ENCODE measurements at regions not wholly inside any gene's neighbourhood (a gene's known extent, or its start where the extent isn't known, plus 50 kb on each side); places are given as distances from the start of the nearest gene placed in this dataset.
"Not testable (repeated sequence)": the region's sequence is repeated elsewhere in the genome, so short reads cannot be mapped to it uniquely, and the experiment has no call there.

- no peaks in the 10 kb centered on the region for H3K79me2 ChIP-seq (replicated peaks; ENCODE audit: insufficient read depth, low read length)
Measured at GRCh38 chr3:74377669-74378068, 236.8 kb downstream of the CNTN3 start.

GRCh38 chr3:74376323-74376722 is 238.1 kb downstream of the CNTN3 start:
- H2AFZ ChIP-seq (ENCODE audit: low read depth, low read length); H3K9me3 ChIP-seq (ENCODE audit: low read length); H3K27me3 ChIP-seq (ENCODE audit: insufficient read depth, low read depth, low read length); H3K4me3 ChIP-seq (ENCODE audit: low read length); H3K36me3 ChIP-seq (ENCODE audit: insufficient read depth, low read length); H4K20me1 ChIP-seq (ENCODE audit: insufficient read depth); H3F3A ChIP-seq (ENCODE audit: insufficient read depth, low read length, poor library complexity, severe bottlenecking); H3K4me2 ChIP-seq (ENCODE audit: low read length); H3K9ac ChIP-seq (ENCODE audit: low read length); H3K9me2 ChIP-seq (ENCODE audit: insufficient read depth, low read length); H3K79me2 ChIP-seq (replicated peaks; ENCODE audit: insufficient read depth, low read length); H3K27ac ChIP-seq (ENCODE audit: low read length): not testable (repeated sequence)

More at GRCh38 chr3:74377669-74378068, 236.8 kb downstream of the CNTN3 start:
- H3K27me3 ChIP-seq (ENCODE audit: insufficient read depth, low read depth, low read length): no peaks in the 10 kb centered on the region
- no peaks in the 10 kb centered on the region for H3K9me2 ChIP-seq (ENCODE audit: insufficient read depth, low read length)
- H3K36me3 ChIP-seq (ENCODE audit: insufficient read depth, low read length): no peaks in the 10 kb centered on the region
- H3K9me3 ChIP-seq (ENCODE audit: low read length): peaks cover 3% of the 10 kb centered on the region
- H3K9ac ChIP-seq (ENCODE audit: low read length): no peak overlapping the region
- H3F3A ChIP-seq (ENCODE audit: insufficient read depth, low read length, poor library complexity, severe bottlenecking): no peaks in the 10 kb centered on the region
- no peak overlapping the region for H3K27ac ChIP-seq (ENCODE audit: low read length)
- TF ChIP-seq MXI1 (conservative IDR thresholded peaks at IDR 0.05; ENCODE audit: poor library complexity, severe bottlenecking): no peak
- TF ChIP-seq RAD21 (conservative IDR thresholded peaks at IDR 0.05): no peak
- TF ChIP-seq REST (IDR thresholded peaks at IDR 0.05; ENCODE audit: borderline replicate concordance): no peak
- no peak for TF ChIP-seq EZH2 (IDR thresholded peaks at IDR 0.05; ENCODE audit: borderline replicate concordance, insufficient read depth, low read length, poor library complexity, severe bottlenecking)
- no peak for TF ChIP-seq TAF1 (IDR thresholded peaks at IDR 0.05; ENCODE audit: low read depth)
- no peak for TF ChIP-seq CTCF (IDR thresholded peaks at IDR 0.05; ENCODE audit: poor library complexity, severe bottlenecking)
- no peak for TF ChIP-seq POLR2AphosphoS5 (IDR thresholded peaks at IDR 0.05)
- TF ChIP-seq SMC3 (conservative IDR thresholded peaks at IDR 0.05; ENCODE audit: poor library complexity): no peak
- TF ChIP-seq EP300 (conservative IDR thresholded peaks at IDR 0.05; ENCODE audit: poor library complexity, severe bottlenecking): no peak
- no peak overlapping the region for H2AFZ ChIP-seq (ENCODE audit: low read depth, low read length)
- H3K4me2 ChIP-seq (ENCODE audit: low read length): no peak overlapping the region
- H3K4me3 ChIP-seq (ENCODE audit: low read length): no peak overlapping the region
- no peaks in the 10 kb centered on the region for H4K20me1 ChIP-seq (ENCODE audit: insufficient read depth)

- Histone ChIP-seq H3F3A (ENCODE audit: insufficient read depth, low read length, poor library complexity, severe bottlenecking) (no peaks in the 10 kb centered on the region), H3K36me3 (ENCODE audit: insufficient read depth, low read length) (no peaks in the 10 kb centered on the region), H3K27ac (ENCODE audit: low read length) (no peak overlapping the region), H3K27me3 (ENCODE audit: insufficient read depth, low read depth, low read length) (no peaks in the 10 kb centered on the region), H3K9me2 (ENCODE audit: insufficient read depth, low read length) (no peaks in the 10 kb centered on the region), H3K79me2 (replicated peaks; ENCODE audit: insufficient read depth, low read length) (no peaks in the 10 kb centered on the region), H4K20me1 (ENCODE audit: insufficient read depth) (no peaks in the 10 kb centered on the region), H2AFZ (ENCODE audit: low read depth, low read length) (no peak overlapping the region), H3K4me2 (ENCODE audit: low read length) (no peak overlapping the region), H3K4me3 (ENCODE audit: low read length) (no peak overlapping the region), H3K9ac (ENCODE audit: low read length) (no peak overlapping the region), H3K9me3 (ENCODE audit: low read length) (peaks cover 3% of the 10 kb centered on the region)
- TF ChIP-seq SMC3 (conservative IDR thresholded peaks at IDR 0.05; ENCODE audit: poor library complexity): no peak
- TF ChIP-seq RAD21 (conservative IDR thresholded peaks at IDR 0.05): no peak
- TF ChIP-seq MXI1 (conservative IDR thresholded peaks at IDR 0.05; ENCODE audit: poor library complexity, severe bottlenecking): no peak
- no peak for TF ChIP-seq POLR2AphosphoS5 (IDR thresholded peaks at IDR 0.05)
- no peak for TF ChIP-seq EZH2 (IDR thresholded peaks at IDR 0.05; ENCODE audit: borderline replicate concordance, insufficient read depth, low read length, poor library complexity, severe bottlenecking)
- no peak for TF ChIP-seq CTCF (IDR thresholded peaks at IDR 0.05; ENCODE audit: poor library complexity, severe bottlenecking)
Measured at GRCh38 chr3:74375653-74376052, 238.8 kb downstream of the CNTN3 start.
